ENCODE measurements at regions not wholly inside any gene's neighbourhood (a gene's known extent, or its start where the extent isn't known, plus 50 kb on each side); places are given as distances from the start of the nearest gene placed in this dataset.
"Not testable (repeated sequence)": the region's sequence is repeated elsewhere in the genome, so short reads cannot be mapped to it uniquely, and the experiment has no call there.

- DNase-seq = no peak
Measured at GRCh38 chr2:72028996-72029395, 118.7 kb downstream of the CYP26B1 start.

- DNase-seq = no peak
Measured at GRCh38 chr2:72028351-72028995, 119.2 kb downstream of the CYP26B1 start.

- DNase-seq = no peak
Measured at GRCh38 chr2:72027426-72028161, 120.1 kb downstream of the CYP26B1 start.

- no peak for DNase-seq
Measured at GRCh38 chr2:72026819-72027425, 120.7 kb downstream of the CYP26B1 start.

GRCh38 chr2:72024451-72025175, 123.0 kb downstream of the CYP26B1 start:
- no peak for DNase-seq

- no peak for DNase-seq
Measured at GRCh38 chr2:72023678-72024390, 123.8 kb downstream of the CYP26B1 start.

GRCh38 chr2:72021371-72021770, 126.3 kb downstream of the CYP26B1 start:
- not testable (repeated sequence) for DNase-seq

- DNase-seq = no peak
Measured at GRCh38 chr2:72015266-72015665, 132.4 kb downstream of the CYP26B1 start.

- DNase-seq = no peak
Measured at GRCh38 chr2:72014831-72015230, 132.8 kb downstream of the CYP26B1 start.

- DNase-seq = no peak
Measured at GRCh38 chr2:72013726-72014125, 133.9 kb downstream of the CYP26B1 start.

GRCh38 chr2:72012886-72013574, 134.6 kb downstream of the CYP26B1 start:
- DNase-seq = no peak

- DNase-seq = no peak
Measured at GRCh38 chr2:72011791-72012190, 135.9 kb downstream of the CYP26B1 start.

- DNase-seq = no peak
Measured at GRCh38 chr2:72011370-72011689, 136.3 kb downstream of the CYP26B1 start.

GRCh38 chr2:72010647-72011369, 136.9 kb downstream of the CYP26B1 start:
- DNase-seq = no peak

- DNase-seq = no peak
Measured at GRCh38 chr2:72008608-72009007, 139.1 kb downstream of the CYP26B1 start.

GRCh38 chr2:72007402-72007801, 140.3 kb downstream of the CYP26B1 start:
- no peak for DNase-seq

GRCh38 chr2:72006188-72006736, 141.4 kb downstream of the CYP26B1 start:
- no peak for DNase-seq

- no peak for DNase-seq
Measured at GRCh38 chr2:72004976-72005375, 142.7 kb downstream of the CYP26B1 start.

- no peak for DNase-seq
Measured at GRCh38 chr2:72004201-72004915, 143.3 kb downstream of the CYP26B1 start.

GRCh38 chr2:72003796-72004195, 143.9 kb downstream of the CYP26B1 start:
- DNase-seq = no peak

GRCh38 chr2:72003124-72003523, 144.5 kb downstream of the CYP26B1 start:
- DNase-seq = no peak
